ENCODE measurements at regions not wholly inside any gene's neighbourhood (a gene's known extent, or its start where the extent isn't known, plus 50 kb on each side); places are given as distances from the start of the nearest gene placed in this dataset.

DNA sequence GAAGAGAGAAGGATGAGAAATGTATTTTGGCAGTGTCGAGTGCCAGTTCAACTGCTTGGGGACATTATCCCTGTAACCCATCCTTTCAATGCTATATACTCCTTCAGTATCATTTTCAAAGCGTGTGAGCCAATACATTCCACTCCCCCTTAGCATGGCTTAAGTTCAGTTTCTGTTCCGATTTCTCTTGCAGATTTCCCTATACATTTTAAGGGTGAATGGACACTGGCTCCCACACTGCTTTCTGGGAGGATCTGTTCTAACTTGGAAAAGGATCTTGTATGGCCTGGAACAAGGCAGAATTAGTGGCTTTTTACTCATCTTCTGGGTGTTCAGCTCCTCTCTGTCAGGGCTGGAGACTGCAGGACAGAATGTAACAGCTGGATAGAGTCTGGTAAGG is 333.8 kb downstream of the HAPSTR1 start:
- no peak for DNase-seq

DNA sequence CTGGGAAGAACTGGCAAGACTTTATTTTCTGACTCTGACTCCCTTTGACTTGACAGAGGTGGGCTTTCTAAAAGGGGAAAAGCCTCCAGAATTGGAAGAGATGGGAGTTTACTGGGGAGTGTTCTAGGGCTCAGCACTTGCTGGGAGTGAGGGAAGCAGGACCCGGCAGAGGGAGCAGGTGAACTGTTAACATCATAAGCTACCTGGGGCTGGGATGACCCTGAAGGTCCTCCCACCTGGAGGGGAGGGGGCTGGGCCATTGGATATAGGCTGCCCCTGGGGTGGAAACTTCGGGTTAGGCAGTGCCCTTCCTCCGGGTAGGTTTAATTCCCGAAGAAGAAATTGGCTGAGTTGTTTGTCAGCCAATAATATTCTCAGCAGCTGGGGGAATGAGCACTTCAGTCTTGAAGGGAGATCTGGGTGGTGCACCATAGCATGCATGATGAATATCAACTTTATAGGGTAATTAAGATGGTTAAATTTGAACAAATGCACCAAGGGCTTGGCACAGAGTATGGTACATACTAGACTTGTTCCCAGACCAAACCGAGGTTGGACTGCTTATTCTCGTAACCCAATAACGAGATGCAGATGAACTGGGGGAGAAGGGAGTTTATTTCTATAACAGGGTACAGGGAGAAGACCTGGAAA is 337.0 kb downstream of the HAPSTR1 start:
- DNase-seq = no peak

DNA sequence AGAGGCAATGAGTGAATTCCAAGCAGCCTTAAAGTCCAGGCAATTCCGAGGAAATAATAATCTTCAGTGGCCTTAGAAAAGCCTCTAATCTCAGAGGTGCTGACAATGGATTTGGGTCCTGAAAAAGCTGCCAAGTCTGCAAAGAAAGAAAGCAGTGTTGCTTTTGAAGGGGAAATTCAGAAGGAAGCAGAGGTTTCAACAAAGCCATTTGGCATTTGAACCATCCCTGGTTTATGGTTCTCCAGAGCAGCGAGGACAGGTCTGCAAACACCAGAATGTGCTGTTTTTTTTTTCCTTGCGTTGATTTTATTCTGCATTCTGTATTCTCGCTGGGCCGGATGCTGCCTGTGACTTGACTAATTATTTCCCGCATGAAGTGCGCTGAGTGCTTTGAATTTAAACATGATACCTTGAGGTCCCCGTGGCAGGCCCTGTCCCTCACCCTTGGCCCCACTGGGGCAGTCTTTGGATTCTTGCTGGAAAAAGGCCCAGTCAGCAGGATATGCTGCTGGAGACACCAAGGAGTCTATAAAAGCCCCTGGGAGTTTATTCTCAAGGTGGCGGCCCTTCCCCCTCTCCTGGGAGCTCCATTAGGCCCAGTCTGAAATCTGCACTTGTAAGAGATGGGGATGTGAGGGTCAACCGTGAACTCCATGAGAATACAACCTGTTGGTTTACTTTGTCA is 338.3 kb downstream of the HAPSTR1 start:
- DNase-seq = no peak

DNA sequence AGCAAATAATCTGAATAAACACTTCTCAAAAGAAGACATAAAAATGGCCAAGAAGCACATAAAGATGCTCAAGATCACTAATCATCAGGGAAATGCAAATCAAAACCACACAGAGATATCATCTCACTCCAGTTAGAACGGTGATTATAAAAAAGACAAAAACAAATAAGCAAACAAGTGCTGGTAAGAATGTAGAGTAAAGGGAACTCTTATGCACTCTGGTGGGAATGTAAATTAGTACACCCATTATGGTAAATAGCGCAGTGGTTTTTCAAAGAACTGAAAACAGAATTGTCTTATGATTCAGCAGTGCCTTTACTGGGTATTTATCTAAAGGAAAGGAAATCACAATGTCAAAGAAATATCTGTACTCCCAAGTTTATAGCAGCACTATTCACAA is 343.2 kb downstream of the HAPSTR1 start:
- no peak for DNase-seq

GRCh38 chr16:9436175-9436574 is 344.7 kb downstream of the HAPSTR1 start:
- no peak for DNase-seq

DNA sequence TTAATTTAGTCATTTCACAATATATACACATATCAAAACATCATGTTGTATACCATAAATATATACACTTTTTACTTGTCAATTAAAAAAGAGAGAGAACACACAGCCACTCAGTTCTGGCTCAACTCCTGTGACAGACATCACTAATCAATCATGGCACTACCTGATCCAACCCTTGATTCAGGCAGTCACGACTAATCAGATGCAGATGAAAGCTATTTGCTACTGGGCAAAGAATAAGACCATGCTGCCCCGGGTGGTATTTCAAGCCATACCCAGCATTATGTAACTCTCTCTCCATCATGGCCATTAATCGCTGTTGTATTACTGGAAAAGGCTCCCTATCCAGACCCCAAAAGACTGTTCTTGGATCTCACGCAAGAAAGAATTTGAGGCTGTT is 345.7 kb downstream of the HAPSTR1 start:
- DNase-seq = no peak

DNA sequence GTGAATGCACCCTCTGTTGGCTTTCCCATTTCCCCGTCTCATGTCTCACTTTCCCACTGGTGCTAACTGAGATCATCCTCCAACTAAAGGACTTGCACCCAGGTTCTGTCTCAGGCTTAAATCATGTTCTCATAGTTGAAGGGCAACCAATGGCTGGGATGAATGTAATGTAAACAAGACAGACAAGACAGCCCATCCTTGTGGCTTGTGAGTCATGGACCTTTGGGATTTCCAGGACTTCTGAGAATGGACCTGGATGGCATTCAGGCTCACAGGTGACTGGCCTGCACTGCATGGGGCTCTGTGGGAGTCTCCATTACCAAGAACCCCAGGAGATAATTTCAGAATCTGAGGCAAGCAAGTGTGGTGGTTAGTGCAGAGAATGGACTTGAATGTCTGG is 347.5 kb downstream of the HAPSTR1 start:
- no peak for DNase-seq

- no peak for DNase-seq
Measured at GRCh38 chr16:9441012-9441411, 349.6 kb downstream of the HAPSTR1 start.

DNA sequence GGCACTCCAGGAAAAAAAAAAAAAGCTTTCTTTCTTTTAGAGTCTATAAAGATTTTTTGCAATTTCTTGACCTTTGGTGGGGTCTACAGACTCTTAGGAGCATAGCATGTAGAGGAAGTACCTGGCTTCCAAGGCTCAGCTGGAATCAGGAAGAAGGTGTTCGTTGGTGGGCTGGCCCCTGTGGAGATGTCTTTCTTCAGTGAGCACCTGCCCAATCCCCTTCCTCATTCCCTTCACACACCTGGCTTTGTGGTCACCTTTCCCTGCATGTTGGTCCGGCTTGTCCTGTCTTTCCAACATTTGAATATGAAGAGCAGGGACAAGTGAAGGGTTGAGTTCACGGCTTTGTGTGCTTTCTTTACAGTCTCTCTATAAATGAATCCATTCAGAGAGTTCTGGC is 352.4 kb downstream of the HAPSTR1 start:
- no peak for DNase-seq

DNA sequence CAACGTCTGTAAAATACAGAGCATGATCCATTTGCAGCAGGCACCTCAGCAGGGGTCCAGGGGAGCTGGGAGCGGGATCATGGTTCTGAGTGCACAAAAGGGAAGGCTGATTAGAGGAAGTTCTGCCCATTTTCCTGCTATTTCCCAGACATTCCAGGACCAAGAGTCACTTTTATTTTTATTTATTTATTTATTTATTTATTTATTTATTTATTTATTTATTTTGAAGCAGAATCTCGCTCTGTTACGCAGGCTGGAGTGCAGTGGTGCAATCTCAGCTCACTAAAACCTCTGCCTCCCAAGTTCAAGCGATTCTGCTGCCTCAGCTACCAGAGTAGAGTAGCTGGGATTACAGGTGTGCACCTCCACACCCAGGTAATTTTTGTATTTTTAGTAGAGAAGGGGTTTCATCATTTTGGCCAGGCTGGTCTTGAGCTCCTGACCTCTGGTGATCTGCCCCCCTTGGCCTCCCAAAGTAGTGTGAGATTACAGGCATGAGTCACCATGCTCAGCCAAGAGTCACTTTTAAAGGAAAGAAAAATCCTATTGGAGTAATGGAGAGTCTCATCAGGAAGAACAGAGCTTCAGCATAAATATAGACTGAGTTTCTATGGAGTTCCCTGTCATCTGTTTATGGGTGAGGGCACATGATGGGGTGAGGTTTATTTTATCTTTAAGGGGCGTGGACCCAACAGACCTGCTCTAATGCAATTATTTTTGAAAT is 355.2 kb downstream of the HAPSTR1 start:
- no peak for DNase-seq

GRCh38 chr16:9447195-9447551 is 355.7 kb downstream of the HAPSTR1 start:
- no peak for DNase-seq

DNA sequence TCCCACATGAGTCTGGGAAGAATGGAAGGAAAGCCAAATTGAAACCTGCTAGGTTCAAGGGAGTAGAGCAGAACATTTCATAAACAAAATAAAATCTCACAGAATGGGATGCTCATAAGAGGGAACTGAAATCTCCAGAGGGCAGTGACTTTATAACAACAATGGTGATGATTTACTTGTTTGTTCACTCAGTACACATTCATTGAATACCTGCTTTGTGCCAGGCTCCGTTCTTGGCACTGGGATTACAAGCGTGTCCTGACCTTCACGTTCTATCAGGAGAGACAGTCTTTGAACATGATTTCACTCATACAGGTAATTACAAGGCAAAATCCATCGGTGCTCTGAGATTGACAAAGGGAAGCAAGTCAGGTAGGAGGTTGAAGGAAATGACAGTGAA is 356.3 kb downstream of the HAPSTR1 start:
- DNase-seq = no peak

DNA sequence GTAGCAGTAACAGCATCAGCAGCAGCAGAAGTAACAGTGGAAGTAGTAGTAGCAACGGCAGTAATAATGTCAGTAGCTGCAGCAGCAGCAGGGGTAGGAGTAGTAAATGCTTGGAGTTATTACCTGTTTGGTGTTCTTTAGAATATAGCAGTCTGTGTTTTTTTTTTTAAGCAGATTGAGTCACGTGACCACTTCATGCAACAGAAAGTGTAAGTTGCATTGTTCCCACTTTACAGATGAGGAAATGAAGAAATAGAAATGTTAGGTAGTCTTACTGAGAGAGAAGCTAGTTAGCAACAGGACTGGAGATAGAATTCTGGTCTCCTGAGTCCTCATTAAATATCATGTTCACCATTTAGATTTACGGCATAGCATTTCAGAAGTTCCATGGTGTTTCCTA is 358.2 kb downstream of the HAPSTR1 start:
- no peak for DNase-seq

- no peak for DNase-seq
Measured at GRCh38 chr16:9457215-9457614, 365.8 kb downstream of the HAPSTR1 start.

DNA sequence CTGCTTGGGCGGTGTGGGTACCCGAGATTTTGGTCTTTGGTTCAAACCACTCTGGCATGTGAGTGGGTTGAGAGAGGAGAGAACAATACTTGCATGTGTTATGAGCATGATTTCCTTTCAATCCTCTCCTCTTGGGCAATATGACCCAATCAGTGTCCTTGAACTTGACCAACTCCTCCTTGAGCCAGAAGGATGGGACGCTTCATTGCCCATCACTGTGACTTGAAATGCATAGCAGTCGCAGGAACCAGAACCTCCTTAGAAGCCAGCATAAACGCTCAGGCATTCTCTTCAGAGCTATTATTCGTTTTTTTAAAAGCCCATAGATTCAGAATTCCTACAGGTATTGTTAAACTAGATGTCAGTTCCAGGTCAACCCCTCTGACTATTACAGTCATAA is 367.4 kb downstream of the HAPSTR1 start:
- DNase-seq = no peak

- DNase-seq = no peak
Measured at GRCh38 chr16:9462984-9463383, 371.5 kb downstream of the HAPSTR1 start.

- no peak for DNase-seq
Measured at GRCh38 chr16:9463461-9463860, 372.0 kb downstream of the HAPSTR1 start.

DNA sequence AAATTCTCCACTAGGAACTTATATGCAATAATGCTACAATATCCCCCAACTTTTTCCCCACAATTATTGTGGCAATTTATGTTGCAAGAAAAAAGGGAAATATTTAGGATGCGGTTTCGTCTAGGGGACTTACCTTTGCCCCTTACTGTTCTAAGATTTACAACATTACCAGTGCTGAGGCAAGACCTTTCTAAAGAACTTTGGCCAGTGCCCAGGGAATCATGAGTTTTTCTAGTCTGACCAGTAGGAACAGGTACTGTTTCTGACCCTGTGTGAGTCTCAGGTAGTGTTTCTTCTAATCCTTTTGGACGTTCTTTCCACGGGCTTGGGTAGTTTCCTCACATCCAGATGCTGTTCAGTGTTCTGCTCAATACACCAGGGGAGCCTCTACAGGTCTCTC is 373.7 kb downstream of the HAPSTR1 start:
- no peak for DNase-seq

DNA sequence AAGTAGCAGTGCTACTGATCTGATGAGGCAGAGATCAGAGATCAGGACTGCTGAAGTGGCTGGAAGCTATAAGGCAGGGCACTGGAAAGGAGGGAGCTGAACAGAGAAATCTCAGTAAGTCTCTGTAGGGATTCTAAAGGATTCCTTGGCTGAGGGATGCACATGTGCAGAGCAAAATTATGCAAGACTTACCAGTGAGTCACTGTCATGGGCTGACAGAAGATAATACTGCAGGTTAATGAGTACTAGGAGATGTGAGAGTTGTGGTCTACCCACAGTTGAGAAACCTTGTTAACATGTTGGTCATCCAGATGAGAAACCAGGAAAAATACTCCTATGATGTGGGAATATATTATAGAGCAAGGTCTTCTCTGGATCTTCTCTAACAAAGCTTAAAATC is 378.1 kb downstream of the HAPSTR1 start:
- no peak for DNase-seq

DNA sequence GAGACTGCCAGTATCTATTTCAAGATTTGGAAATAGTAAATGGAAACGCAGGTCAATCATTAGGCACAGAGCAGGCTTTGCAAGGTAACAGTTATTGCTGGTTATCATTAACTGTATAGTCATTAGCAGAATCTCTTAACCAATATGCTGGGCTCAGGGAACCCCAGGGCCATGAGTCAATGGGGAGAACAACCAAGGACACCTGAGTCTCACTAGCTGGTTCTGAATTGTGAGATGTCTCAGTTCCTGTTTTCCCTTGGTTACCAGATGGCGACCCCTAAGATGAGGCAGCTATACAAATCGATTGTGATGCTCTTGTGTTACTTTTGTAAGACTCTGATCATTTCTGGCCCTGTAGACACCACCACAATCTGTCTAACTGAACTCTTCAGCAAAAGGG is 385.3 kb downstream of the HAPSTR1 start:
- DNase-seq = no peak

- no peak for DNase-seq
Measured at GRCh38 chr16:9479008-9479407, 387.6 kb downstream of the HAPSTR1 start.

DNA sequence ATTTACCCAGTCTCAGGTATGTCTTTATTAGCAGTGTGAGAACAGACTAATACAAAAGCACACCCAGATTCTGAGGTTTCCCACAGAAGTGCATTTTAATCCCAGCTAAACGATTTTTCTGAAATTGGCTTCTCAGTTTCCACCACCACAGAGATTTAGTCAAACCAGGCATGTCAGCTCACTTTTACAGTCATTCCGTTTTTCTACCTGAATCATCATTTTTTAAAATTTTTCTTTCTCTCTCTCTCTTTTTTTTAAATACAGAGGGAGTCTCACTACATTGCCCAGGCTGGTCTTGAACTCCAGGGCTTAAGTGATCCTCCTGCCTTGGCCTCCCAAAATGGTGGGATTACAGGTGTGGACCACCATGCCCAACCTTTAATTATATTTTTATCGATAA is 389.1 kb downstream of the HAPSTR1 start:
- DNase-seq = no peak

- no peak for DNase-seq
Measured at GRCh38 chr16:9481747-9482730, 390.6 kb downstream of the HAPSTR1 start.
